ENCODE measurements at regions not wholly inside any gene's neighbourhood (a gene's known extent, or its start where the extent isn't known, plus 50 kb on each side); places are given as distances from the start of the nearest gene placed in this dataset.

DNA sequence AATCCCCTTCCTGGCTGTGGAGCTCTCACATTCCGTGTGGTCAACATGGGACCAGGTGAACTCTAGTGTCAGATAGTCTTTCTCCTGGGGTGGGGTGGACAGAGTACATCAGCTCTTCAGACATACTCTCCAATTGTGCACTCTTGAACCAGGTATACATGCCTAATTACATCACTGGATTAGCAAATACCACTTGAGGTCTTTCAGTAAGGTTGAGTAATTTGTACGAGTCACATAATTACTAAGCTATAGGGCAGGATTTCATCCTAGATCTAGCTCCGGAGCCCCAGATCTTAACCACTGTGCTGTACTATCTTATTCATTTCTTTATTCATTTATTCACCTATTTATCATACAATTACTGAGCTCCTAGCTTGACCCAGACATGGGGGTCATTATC, 821.3 kb downstream of the TFAP2A start:
- Histone ChIP-seq H3K4me1 (ENCODE audit: control insufficient read depth, insufficient read depth, low read length) (no peaks in the 10 kb centered on the region), H3K36me3 (ENCODE audit: control insufficient read depth, insufficient read depth, low read length) (no peaks in the 10 kb centered on the region), H3K9me3 (ENCODE audit: control insufficient read depth, insufficient read depth, low read length) (no peaks in the 10 kb centered on the region), H3K27me3 (ENCODE audit: control insufficient read depth, insufficient read depth, low read length) (no peaks in the 10 kb centered on the region), H3K4me3 (ENCODE audit: low read length) (no peak overlapping the region), H3K27ac (ENCODE audit: low read length) (no peak overlapping the region)
- Mint-ChIP-seq H3K27me3 (ENCODE audit: low read depth in 2 of 2) (no peaks in the 10 kb centered on the region), H3K9me3 (peaks cover 13% of the 10 kb centered on the region in 2 donors), H3K36me3 (no peaks in the 10 kb centered on the region), H3K4me1 (no peaks in the 10 kb centered on the region), H3K4me3 (no peak overlapping the region), H3K27ac (no peak overlapping the region)
- intact Hi-C loops (cut with micrococcal nuclease), result no loop called here
- 92% methylated on average over 2 of the region's 3 CpGs for WGBS (ENCODE audit: insufficient coverage)
- DNase-seq (no peak), ATAC-seq (no peak)
- no peak for TF ChIP-seq CTCF (IDR thresholded peaks at IDR 0.05)

DNA sequence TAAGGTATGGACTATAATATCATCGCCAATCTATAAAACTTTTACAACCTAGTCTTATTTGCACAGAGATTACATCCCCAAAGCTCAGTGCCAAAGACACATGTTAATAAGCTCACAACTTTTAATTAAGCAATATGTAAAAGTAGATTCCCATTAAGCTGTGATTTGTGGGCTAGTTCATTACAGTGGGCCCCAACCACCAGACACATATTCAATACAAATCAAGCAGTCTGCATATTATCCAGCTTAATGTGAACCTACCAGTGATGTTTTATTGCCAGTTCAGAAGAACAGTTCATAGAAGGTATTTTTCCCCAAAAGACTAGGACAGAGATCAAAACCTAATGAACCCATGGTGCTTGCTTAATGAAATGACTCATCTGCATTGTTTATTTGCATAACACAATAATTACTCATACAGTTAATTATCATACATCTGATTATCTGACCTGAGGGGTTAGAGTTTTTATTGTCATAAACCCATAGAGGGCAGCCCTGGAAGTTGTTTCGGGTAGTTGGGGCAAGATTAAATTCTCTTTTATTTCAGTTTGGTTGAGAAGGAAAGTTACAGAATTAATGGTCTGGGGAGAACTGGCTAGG, 831.0 kb downstream of the TFAP2A start:
- no peak for TF ChIP-seq CTCF (IDR thresholded peaks at IDR 0.05)
- Histone ChIP-seq H3K4me3 (ENCODE audit: low read length) (no peak overlapping the region), H3K27ac (ENCODE audit: low read length) (no peak overlapping the region), H3K9me3 (ENCODE audit: control insufficient read depth, insufficient read depth, low read length) (no peaks in the 10 kb centered on the region), H3K27me3 (ENCODE audit: control insufficient read depth, insufficient read depth, low read length) (no peaks in the 10 kb centered on the region), H3K4me1 (ENCODE audit: control insufficient read depth, insufficient read depth, low read length) (no peaks in the 10 kb centered on the region), H3K36me3 (ENCODE audit: control insufficient read depth, insufficient read depth, low read length) (no peaks in the 10 kb centered on the region)
- no peak overlapping the region for H3K27ac Mint-ChIP-seq
- no peak overlapping the region for H3K4me3 Mint-ChIP-seq
- intact Hi-C loops (cut with micrococcal nuclease), result no loop called here
- ATAC-seq (no peak), DNase-seq (no peak)
- no peaks in the 10 kb centered on the region for H3K4me1 Mint-ChIP-seq
- no peaks in the 10 kb centered on the region for H3K36me3 Mint-ChIP-seq
- WGBS (ENCODE audit: insufficient coverage), result 83% methylated on average over 1 of the region's 2 CpGs
- H3K27me3 Mint-ChIP-seq (ENCODE audit: low read depth in 2 of 2), result no peaks in the 10 kb centered on the region
- H3K9me3 Mint-ChIP-seq, result peaks cover 8 to 19% of the 10 kb centered on the region in 2 donors

DNA sequence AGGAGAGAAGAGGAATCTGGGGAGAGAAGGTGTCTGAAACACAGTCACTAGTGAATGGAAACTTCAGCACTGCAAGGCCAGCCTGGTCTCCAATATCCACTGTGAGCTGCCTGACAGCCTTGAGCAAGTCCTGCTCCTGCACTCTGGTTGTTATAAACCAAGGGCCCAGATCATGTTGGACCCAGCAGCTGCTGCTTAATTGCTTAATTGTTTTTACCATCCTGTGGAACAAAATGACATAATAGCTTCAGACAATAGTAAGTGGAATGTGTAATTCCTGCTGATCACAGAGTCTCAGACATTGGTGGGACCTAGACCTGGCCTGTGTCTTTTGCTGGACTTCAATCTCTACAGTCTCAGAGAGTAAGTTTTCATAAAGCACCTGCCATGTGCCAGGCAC, 833.7 kb downstream of the TFAP2A start:
- H3K4me3 ChIP-seq (ENCODE audit: low read length), result no peak overlapping the region
- H3K4me1 Mint-ChIP-seq, result no peaks in the 10 kb centered on the region
- intact Hi-C loops (cut with micrococcal nuclease), result no loop called here
- H3K9me3 Mint-ChIP-seq, result peaks cover 4 to 14% of the 10 kb centered on the region in 2 donors
- no peak overlapping the region for H3K27ac Mint-ChIP-seq
- DNase-seq (no peak), ATAC-seq (no peak)
- H3K4me1 ChIP-seq (ENCODE audit: control insufficient read depth, insufficient read depth, low read length), result no peaks in the 10 kb centered on the region
- H3K27me3 Mint-ChIP-seq (ENCODE audit: low read depth in 2 of 2), result no peaks in the 10 kb centered on the region
- TF ChIP-seq CTCF (IDR thresholded peaks at IDR 0.05), result no peak
- no peak overlapping the region for H3K4me3 Mint-ChIP-seq
- H3K36me3 ChIP-seq (ENCODE audit: control insufficient read depth, insufficient read depth, low read length), result no peaks in the 10 kb centered on the region
- no peaks in the 10 kb centered on the region for H3K9me3 ChIP-seq (ENCODE audit: control insufficient read depth, insufficient read depth, low read length)
- no peaks in the 10 kb centered on the region for H3K36me3 Mint-ChIP-seq
- H3K27ac ChIP-seq (ENCODE audit: low read length), result no peak overlapping the region
- H3K27me3 ChIP-seq (ENCODE audit: control insufficient read depth, insufficient read depth, low read length), result no peaks in the 10 kb centered on the region

DNA sequence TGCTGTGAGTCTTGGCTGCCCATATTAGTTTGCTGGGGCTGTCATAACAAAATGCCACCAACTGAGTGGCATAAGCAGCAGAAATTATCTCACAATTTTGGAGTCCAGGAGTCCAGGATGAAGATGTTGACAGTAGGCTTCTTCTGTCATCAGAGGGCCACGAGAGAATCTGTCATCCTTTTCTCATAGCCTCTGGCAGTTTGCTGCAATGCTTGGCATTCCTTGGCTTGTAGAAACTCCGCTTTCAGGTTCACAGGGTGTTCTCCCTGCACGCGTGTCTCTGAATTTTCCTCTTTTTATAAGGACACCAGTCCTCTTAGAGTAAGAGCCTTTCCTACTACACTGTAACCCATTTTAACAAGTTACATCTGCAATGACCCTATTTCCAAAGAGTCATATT, 838.4 kb downstream of the TFAP2A start:
- peaks cover 6 to 10% of the 10 kb centered on the region in 2 donors for H3K9me3 Mint-ChIP-seq
- Histone ChIP-seq H3K9me3 (ENCODE audit: control insufficient read depth, insufficient read depth, low read length) (no peaks in the 10 kb centered on the region), H3K27me3 (ENCODE audit: control insufficient read depth, insufficient read depth, low read length) (no peaks in the 10 kb centered on the region), H3K4me3 (ENCODE audit: low read length) (no peak overlapping the region), H3K36me3 (ENCODE audit: control insufficient read depth, insufficient read depth, low read length) (no peaks in the 10 kb centered on the region), H3K4me1 (ENCODE audit: control insufficient read depth, insufficient read depth, low read length) (no peaks in the 10 kb centered on the region), H3K27ac (ENCODE audit: low read length) (no peak overlapping the region)
- DNase-seq (no peak), ATAC-seq (no peak)
- H3K36me3 Mint-ChIP-seq, result no peaks in the 10 kb centered on the region
- intact Hi-C loops (cut with micrococcal nuclease), result no loop called here
- no peak overlapping the region for H3K27ac Mint-ChIP-seq
- H3K4me3 Mint-ChIP-seq, result no peak overlapping the region
- TF ChIP-seq CTCF (IDR thresholded peaks at IDR 0.05), result no peak
- H3K4me1 Mint-ChIP-seq, result no peaks in the 10 kb centered on the region
- 79% methylated on average over 4 of the region's 4 CpGs for WGBS (ENCODE audit: insufficient coverage)
- no peaks in the 10 kb centered on the region for H3K27me3 Mint-ChIP-seq (ENCODE audit: low read depth in 2 of 2)

Data from natural killer cell (primary cell).